ENCODE measurements at regions not wholly inside any gene's neighbourhood (a gene's known extent, or its start where the extent isn't known, plus 50 kb on each side); places are given as distances from the start of the nearest gene placed in this dataset.

- TF ChIP-seq CTCF (IDR thresholded peaks at IDR 0.05) (no peak), POLR2A (IDR thresholded peaks at IDR 0.05) (no peak)
Measured at GRCh38 chr4:156517956-156518355, 453.6 kb downstream of the PDGFC start.

Measured in body of pancreas (tissue), 4 donors.